ENCODE measurements at regions not wholly inside any gene's neighbourhood (a gene's known extent, or its start where the extent isn't known, plus 50 kb on each side); places are given as distances from the start of the nearest gene placed in this dataset.

DNA sequence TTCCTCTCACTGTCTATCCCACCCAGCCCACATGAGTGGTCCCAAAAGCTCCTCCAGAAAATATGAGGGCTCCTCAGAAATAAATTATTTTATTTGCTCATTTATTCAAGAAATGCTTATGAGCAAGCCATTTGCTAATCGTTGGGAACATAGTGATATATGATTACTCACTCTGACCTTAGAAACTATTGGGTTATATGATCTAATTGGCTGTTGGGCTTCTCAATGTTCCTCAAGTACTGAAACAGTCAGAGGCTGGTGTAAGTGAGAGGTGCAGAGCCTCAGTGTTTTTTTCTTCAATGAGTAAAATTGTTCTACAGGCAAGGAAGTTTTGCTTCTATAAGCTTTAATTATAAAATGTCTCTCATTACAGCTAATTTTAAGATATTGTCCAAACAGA, 893.8 kb upstream of the INTU start:
- no peak overlapping the region for H3K4me3 ChIP-seq (ENCODE audit: low read length in 2 of 2)
- H3K9ac ChIP-seq (ENCODE audit: low read depth in 1 of 2, low read length in 2 of 2): no peak overlapping the region
- no peaks in the 10 kb centered on the region for H3K36me3 ChIP-seq (ENCODE audit: control insufficient read depth in 2 of 2, insufficient read depth in 2 of 2, low read length in 2 of 2)
- no peak overlapping the region for H3K27ac ChIP-seq (ENCODE audit: low read depth in 2 of 2, low read length in 2 of 2)
- no peaks in the 10 kb centered on the region for H3K9me3 ChIP-seq (ENCODE audit: control insufficient read depth in 2 of 2, low read length in 2 of 2)
- H3K27me3 ChIP-seq (ENCODE audit: control insufficient read depth in 2 of 2, insufficient read depth in 2 of 2, low read length in 2 of 2): no peaks in the 10 kb centered on the region
- no peaks in the 10 kb centered on the region for H3K4me1 ChIP-seq (ENCODE audit: control insufficient read depth in 2 of 2, insufficient read depth in 2 of 2, low read length in 2 of 2)

DNA sequence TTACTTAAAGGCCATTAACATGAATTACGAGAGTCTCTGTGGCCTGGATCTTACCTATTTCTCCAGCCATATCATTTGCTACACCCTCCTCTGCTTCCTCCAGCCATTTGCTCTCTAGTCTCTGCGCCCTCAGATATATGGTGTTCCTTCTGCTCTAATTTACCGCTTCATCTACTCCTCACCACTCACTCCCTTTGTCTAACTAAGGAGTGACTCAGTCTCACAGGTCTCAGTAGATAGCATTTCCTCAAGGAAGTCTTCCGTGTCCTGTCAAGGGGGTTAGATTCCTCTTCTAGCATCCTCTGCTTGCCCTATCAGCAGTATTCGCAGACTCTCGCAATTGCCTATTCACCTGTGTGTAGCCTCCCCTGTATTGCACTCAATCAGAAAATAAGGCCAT, 892.1 kb upstream of the INTU start:
- no peaks in the 10 kb centered on the region for H3K27me3 ChIP-seq (ENCODE audit: control insufficient read depth in 2 of 2, insufficient read depth in 2 of 2, low read length in 2 of 2)
- H3K4me1 ChIP-seq (ENCODE audit: control insufficient read depth in 2 of 2, insufficient read depth in 2 of 2, low read length in 2 of 2): no peaks in the 10 kb centered on the region
- no peak overlapping the region for H3K4me3 ChIP-seq (ENCODE audit: low read length in 2 of 2)
- H3K9me3 ChIP-seq (ENCODE audit: control insufficient read depth in 2 of 2, low read length in 2 of 2): no peaks in the 10 kb centered on the region
- no peaks in the 10 kb centered on the region for H3K36me3 ChIP-seq (ENCODE audit: control insufficient read depth in 2 of 2, insufficient read depth in 2 of 2, low read length in 2 of 2)
- no peak overlapping the region for H3K27ac ChIP-seq (ENCODE audit: low read depth in 2 of 2, low read length in 2 of 2)
- H3K9ac ChIP-seq (ENCODE audit: low read depth in 1 of 2, low read length in 2 of 2): no peak overlapping the region

DNA sequence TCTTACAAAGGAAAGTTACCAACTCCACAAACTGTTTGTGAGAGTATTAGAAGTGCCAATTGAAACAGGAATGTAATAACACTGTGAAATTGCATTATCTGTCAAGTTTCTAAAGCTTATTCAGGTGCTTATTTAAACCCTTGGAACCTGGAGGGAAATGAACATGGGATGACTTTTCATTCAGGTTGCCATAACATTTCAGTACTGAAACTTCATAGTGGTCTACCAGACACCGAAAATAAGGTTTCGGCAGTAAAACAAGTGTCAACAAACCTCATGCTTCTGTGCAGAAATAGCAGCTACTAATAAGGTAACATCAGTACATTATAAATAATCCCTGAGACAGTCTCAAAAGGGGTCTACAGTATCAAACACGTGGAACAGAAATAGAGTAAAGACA, 890.7 kb upstream of the INTU start:
- Histone ChIP-seq H3K27ac (ENCODE audit: low read depth in 2 of 2, low read length in 2 of 2) (no peak overlapping the region), H3K9me3 (ENCODE audit: control insufficient read depth in 2 of 2, low read length in 2 of 2) (no peaks in the 10 kb centered on the region), H3K36me3 (ENCODE audit: control insufficient read depth in 2 of 2, insufficient read depth in 2 of 2, low read length in 2 of 2) (no peaks in the 10 kb centered on the region), H3K27me3 (ENCODE audit: control insufficient read depth in 2 of 2, insufficient read depth in 2 of 2, low read length in 2 of 2) (no peaks in the 10 kb centered on the region), H3K4me3 (ENCODE audit: low read length in 2 of 2) (no peak overlapping the region), H3K4me1 (ENCODE audit: control insufficient read depth in 2 of 2, insufficient read depth in 2 of 2, low read length in 2 of 2) (no peaks in the 10 kb centered on the region), H3K9ac (ENCODE audit: low read depth in 1 of 2, low read length in 2 of 2) (no peak overlapping the region)

DNA sequence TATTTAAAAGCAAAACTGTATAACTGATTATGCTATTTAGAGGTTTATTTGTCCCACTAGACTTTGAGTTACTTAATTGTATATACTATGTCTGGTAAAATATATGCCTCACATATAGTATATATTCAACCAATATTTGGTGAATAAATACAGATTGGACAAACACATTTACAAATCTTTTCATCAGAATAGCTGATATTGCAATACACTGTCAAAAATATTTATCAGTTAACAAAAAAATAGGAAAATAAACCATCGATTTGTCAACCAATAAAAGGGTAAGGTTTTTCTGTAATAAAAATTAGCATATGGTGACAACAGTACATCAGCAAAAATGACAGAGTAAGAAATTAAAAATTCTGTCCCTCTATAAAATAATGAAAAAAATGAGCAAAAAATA, 889.9 kb upstream of the INTU start:
- H3K4me1 ChIP-seq (ENCODE audit: control insufficient read depth in 2 of 2, insufficient read depth in 2 of 2, low read length in 2 of 2): no peaks in the 10 kb centered on the region
- no peak overlapping the region for H3K9ac ChIP-seq (ENCODE audit: low read depth in 1 of 2, low read length in 2 of 2)
- no peak overlapping the region for H3K27ac ChIP-seq (ENCODE audit: low read depth in 2 of 2, low read length in 2 of 2)
- H3K36me3 ChIP-seq (ENCODE audit: control insufficient read depth in 2 of 2, insufficient read depth in 2 of 2, low read length in 2 of 2): no peaks in the 10 kb centered on the region
- no peaks in the 10 kb centered on the region for H3K27me3 ChIP-seq (ENCODE audit: control insufficient read depth in 2 of 2, insufficient read depth in 2 of 2, low read length in 2 of 2)
- no peaks in the 10 kb centered on the region for H3K9me3 ChIP-seq (ENCODE audit: control insufficient read depth in 2 of 2, low read length in 2 of 2)
- H3K4me3 ChIP-seq (ENCODE audit: low read length in 2 of 2): no peak overlapping the region

DNA sequence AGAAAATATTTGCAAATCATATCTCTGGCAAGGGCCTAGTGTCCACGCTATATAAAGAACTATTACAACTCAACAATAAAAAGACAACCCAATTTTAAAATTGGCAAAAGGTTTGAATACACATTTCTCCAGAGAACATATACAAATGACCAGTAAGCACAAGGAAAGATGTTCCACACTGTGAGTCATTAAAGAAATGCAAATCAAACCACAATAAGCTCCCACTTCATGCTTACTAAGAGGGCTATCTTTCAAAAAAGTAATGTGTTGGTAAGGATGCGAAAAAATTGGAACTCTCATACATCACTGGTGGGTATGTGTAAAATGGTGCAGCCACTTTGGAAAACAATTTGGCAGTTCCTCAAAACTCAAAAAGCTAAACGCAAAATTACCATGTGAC, 884.0 kb upstream of the INTU start:
- no peaks in the 10 kb centered on the region for H3K4me1 ChIP-seq (ENCODE audit: control insufficient read depth in 2 of 2, insufficient read depth in 2 of 2, low read length in 2 of 2)
- no peak overlapping the region for H3K4me3 ChIP-seq (ENCODE audit: low read length in 2 of 2)
- H3K9ac ChIP-seq (ENCODE audit: low read depth in 1 of 2, low read length in 2 of 2): no peak overlapping the region
- H3K27me3 ChIP-seq (ENCODE audit: control insufficient read depth in 2 of 2, insufficient read depth in 2 of 2, low read length in 2 of 2): no peaks in the 10 kb centered on the region
- no peaks in the 10 kb centered on the region for H3K36me3 ChIP-seq (ENCODE audit: control insufficient read depth in 2 of 2, insufficient read depth in 2 of 2, low read length in 2 of 2)
- no peak overlapping the region for H3K27ac ChIP-seq (ENCODE audit: low read depth in 2 of 2, low read length in 2 of 2)
- no peaks in the 10 kb centered on the region for H3K9me3 ChIP-seq (ENCODE audit: control insufficient read depth in 2 of 2, low read length in 2 of 2)

DNA sequence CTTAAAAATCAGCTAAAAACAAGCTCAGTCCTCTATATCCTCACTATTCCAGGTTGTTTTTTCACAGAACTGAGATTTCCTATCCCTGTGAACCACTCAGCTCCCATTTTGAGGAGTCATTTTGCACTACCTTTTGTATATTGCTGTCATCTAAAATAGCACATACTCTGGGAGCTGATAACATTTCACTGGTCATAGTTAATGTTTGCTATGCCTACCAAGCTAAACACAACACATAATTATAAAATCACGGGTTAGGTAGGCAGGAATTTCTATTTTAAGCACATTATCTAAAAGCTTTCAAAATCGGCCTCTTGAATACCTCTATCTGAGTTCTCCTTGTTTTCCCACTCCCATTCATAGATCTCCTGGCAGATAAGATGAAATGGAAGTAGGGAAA, 882.0 kb upstream of the INTU start:
- Histone ChIP-seq H3K4me3 (ENCODE audit: low read length in 2 of 2) (no peak overlapping the region), H3K36me3 (ENCODE audit: control insufficient read depth in 2 of 2, insufficient read depth in 2 of 2, low read length in 2 of 2) (no peaks in the 10 kb centered on the region), H3K4me1 (ENCODE audit: control insufficient read depth in 2 of 2, insufficient read depth in 2 of 2, low read length in 2 of 2) (no peaks in the 10 kb centered on the region), H3K9me3 (ENCODE audit: control insufficient read depth in 2 of 2, low read length in 2 of 2) (no peaks in the 10 kb centered on the region), H3K27ac (ENCODE audit: low read depth in 2 of 2, low read length in 2 of 2) (no peak overlapping the region), H3K9ac (ENCODE audit: low read depth in 1 of 2, low read length in 2 of 2) (no peak overlapping the region), H3K27me3 (ENCODE audit: control insufficient read depth in 2 of 2, insufficient read depth in 2 of 2, low read length in 2 of 2) (no peaks in the 10 kb centered on the region)

DNA sequence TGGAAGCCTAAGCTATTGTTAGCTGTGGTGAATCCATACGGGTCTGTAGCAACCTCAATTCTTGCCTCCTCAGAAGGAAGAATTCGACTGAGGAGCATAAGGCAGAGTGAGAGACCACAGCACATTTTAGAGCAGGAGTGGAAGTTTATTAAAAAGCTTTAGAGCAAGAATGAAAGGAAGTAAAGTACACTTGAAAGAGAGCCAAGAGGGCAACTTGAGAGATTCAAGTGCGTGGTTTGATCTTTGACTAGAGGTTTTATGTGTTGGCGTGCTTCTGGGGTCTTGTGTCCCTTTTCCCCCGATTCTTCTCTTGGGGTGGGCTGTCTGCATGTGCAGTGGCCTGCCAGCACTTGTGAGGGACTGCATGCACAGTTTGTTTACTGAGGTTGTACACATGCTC, 880.6 kb upstream of the INTU start:
- H3K27me3 ChIP-seq (ENCODE audit: control insufficient read depth in 2 of 2, insufficient read depth in 2 of 2, low read length in 2 of 2): no peaks in the 10 kb centered on the region
- H3K4me3 ChIP-seq (ENCODE audit: low read length in 2 of 2): no peak overlapping the region
- no peaks in the 10 kb centered on the region for H3K36me3 ChIP-seq (ENCODE audit: control insufficient read depth in 2 of 2, insufficient read depth in 2 of 2, low read length in 2 of 2)
- no peak overlapping the region for H3K9ac ChIP-seq (ENCODE audit: low read depth in 1 of 2, low read length in 2 of 2)
- H3K4me1 ChIP-seq (ENCODE audit: control insufficient read depth in 2 of 2, insufficient read depth in 2 of 2, low read length in 2 of 2): no peaks in the 10 kb centered on the region
- H3K27ac ChIP-seq (ENCODE audit: low read depth in 2 of 2, low read length in 2 of 2): no peak overlapping the region
- H3K9me3 ChIP-seq (ENCODE audit: control insufficient read depth in 2 of 2, low read length in 2 of 2): no peaks in the 10 kb centered on the region

DNA sequence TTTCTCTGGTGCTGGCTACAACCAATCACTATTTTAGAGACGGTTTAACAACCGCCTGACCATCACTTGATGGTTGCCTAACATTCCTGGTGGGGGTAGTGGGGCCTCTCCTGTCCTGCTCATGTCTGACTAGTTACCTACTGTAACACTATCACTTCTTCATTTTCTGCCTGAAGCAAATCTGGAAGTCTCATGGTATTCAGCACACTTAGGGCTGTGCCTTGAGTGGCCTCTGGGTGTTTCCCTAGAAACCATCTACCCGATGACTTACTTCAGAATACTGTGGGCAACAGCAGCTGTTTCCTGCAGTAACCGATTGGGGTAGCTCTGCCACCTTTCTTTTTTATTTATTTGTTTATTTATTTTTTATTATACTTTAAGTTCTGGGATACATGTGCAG, 880.1 kb upstream of the INTU start:
- Histone ChIP-seq H3K9me3 (ENCODE audit: control insufficient read depth in 2 of 2, low read length in 2 of 2) (no peaks in the 10 kb centered on the region), H3K4me1 (ENCODE audit: control insufficient read depth in 2 of 2, insufficient read depth in 2 of 2, low read length in 2 of 2) (no peaks in the 10 kb centered on the region)

DNA sequence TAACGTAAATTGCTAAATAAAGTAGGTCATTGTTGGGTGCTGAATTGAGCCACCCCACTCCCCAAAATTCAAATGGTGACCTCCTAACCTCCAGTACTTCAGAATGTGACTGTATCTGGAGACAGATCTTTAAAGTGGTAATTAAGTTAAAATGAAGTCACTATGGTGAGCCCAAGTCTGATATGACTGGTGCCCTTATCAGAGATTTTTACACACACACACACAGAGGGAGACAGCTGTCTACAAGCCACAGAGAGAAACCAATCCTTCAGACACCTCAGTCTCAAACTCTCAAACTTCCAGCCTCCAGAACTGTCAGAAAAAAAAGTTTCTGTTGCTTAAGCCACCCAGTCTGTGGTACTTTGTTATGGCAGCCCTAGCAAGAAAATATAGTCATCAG, 879.2 kb upstream of the INTU start:
- Histone ChIP-seq H3K36me3 (ENCODE audit: control insufficient read depth in 2 of 2, insufficient read depth in 2 of 2, low read length in 2 of 2) (no peaks in the 10 kb centered on the region), H3K9me3 (ENCODE audit: control insufficient read depth in 2 of 2, low read length in 2 of 2) (no peaks in the 10 kb centered on the region), H3K4me3 (ENCODE audit: low read length in 2 of 2) (no peak overlapping the region), H3K27me3 (ENCODE audit: control insufficient read depth in 2 of 2, insufficient read depth in 2 of 2, low read length in 2 of 2) (no peaks in the 10 kb centered on the region), H3K27ac (ENCODE audit: low read depth in 2 of 2, low read length in 2 of 2) (no peak overlapping the region), H3K4me1 (ENCODE audit: control insufficient read depth in 2 of 2, insufficient read depth in 2 of 2, low read length in 2 of 2) (no peaks in the 10 kb centered on the region), H3K9ac (ENCODE audit: low read depth in 1 of 2, low read length in 2 of 2) (no peak overlapping the region)

More for the DNA sequence above, 880.1 kb upstream of the INTU start:
- no peaks in the 10 kb centered on the region for H3K36me3 ChIP-seq (ENCODE audit: control insufficient read depth in 2 of 2, insufficient read depth in 2 of 2, low read length in 2 of 2)
- no peaks in the 10 kb centered on the region for H3K27me3 ChIP-seq (ENCODE audit: control insufficient read depth in 2 of 2, insufficient read depth in 2 of 2, low read length in 2 of 2)
- H3K4me3 ChIP-seq (ENCODE audit: low read length in 2 of 2): no peak overlapping the region
- no peak overlapping the region for H3K9ac ChIP-seq (ENCODE audit: low read depth in 1 of 2, low read length in 2 of 2)
- no peak overlapping the region for H3K27ac ChIP-seq (ENCODE audit: low read depth in 2 of 2, low read length in 2 of 2)

DNA sequence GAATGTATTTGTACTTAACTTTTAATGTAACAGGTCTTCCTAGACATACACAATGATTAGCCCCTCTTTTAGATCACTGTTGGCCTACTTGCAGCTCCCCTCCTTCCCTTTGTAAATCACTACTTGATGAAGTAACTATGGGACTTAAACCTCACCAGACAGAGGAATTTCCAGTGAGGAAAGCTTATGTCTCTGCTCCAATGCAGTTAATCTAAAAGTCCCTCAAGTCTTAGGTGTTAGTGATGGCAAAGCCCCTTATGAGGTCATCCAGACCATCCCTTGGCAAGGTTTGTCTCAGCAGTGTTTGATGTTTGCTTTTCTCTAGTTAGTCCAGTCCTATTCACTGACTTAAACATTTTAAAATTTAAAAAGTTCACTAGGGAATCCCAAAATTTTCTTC, 877.3 kb upstream of the INTU start:
- no peak overlapping the region for H3K9ac ChIP-seq (ENCODE audit: low read depth in 1 of 2, low read length in 2 of 2)
- no peaks in the 10 kb centered on the region for H3K9me3 ChIP-seq (ENCODE audit: control insufficient read depth in 2 of 2, low read length in 2 of 2)
- H3K36me3 ChIP-seq (ENCODE audit: control insufficient read depth in 2 of 2, insufficient read depth in 2 of 2, low read length in 2 of 2): no peaks in the 10 kb centered on the region
- H3K4me1 ChIP-seq (ENCODE audit: control insufficient read depth in 2 of 2, insufficient read depth in 2 of 2, low read length in 2 of 2): no peaks in the 10 kb centered on the region
- no peaks in the 10 kb centered on the region for H3K27me3 ChIP-seq (ENCODE audit: control insufficient read depth in 2 of 2, insufficient read depth in 2 of 2, low read length in 2 of 2)
- H3K4me3 ChIP-seq (ENCODE audit: low read length in 2 of 2): no peak overlapping the region
- no peak overlapping the region for H3K27ac ChIP-seq (ENCODE audit: low read depth in 2 of 2, low read length in 2 of 2)

DNA sequence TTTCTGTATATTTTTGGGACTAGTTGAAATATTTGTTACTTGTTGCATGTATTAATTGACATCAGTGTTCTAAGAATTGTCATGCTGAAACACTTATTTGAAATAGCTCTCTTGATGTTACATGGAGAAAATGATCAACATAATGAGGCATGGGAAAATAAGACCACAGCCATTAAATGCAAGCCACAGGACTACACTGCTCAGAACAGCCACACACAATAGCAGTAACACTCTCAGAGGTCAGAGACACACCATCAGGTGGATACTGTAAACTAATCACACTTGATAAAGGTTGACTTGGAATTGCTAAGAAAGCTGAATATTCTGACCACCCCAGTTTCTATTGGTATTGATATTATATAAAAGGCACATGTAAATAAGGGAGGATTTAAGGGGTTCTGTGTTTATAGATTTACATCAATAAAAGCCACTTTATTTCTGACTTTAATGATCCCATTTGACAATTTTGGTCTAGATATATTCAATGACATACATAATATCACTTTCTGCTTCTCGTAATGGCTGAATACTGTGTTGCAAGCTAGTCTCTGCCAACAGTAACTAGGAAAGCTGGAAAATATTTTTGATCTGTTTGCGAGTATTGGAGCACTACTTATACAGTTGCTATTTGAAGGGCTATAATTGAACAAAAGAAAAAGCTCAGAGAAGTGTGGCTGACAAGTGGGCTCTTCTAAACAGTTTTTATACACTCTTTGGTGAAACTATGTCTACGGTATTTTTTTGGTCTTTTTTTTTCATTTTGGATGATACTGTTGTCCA, 876.5 kb upstream of the INTU start:
- Histone ChIP-seq H3K36me3 (ENCODE audit: control insufficient read depth in 2 of 2, insufficient read depth in 2 of 2, low read length in 2 of 2) (no peaks in the 10 kb centered on the region), H3K9ac (ENCODE audit: low read depth in 1 of 2, low read length in 2 of 2) (no peak overlapping the region), H3K4me3 (ENCODE audit: low read length in 2 of 2) (no peak overlapping the region), H3K9me3 (ENCODE audit: control insufficient read depth in 2 of 2, low read length in 2 of 2) (no peaks in the 10 kb centered on the region), H3K27ac (ENCODE audit: low read depth in 2 of 2, low read length in 2 of 2) (no peak overlapping the region), H3K4me1 (ENCODE audit: control insufficient read depth in 2 of 2, insufficient read depth in 2 of 2, low read length in 2 of 2) (no peaks in the 10 kb centered on the region), H3K27me3 (ENCODE audit: control insufficient read depth in 2 of 2, insufficient read depth in 2 of 2, low read length in 2 of 2) (no peaks in the 10 kb centered on the region)

All from mucosa of rectum (tissue), 2 donors.